Ascending aorta (tissue), 2 donors: ENCODE measurements at regions not wholly inside any gene's neighbourhood (a gene's known extent, or its start where the extent isn't known, plus 50 kb on each side); places are given as distances from the start of the nearest gene placed in this dataset.

Experiments used
- DNase-seq, 2 donors: peaks; one replicate each; pipeline ENCODE4 v3.0.0-alpha.2; 2019; ENCODE audit warnings: low spot score in 2 of 2
- H3K27ac ChIP-seq, 2 donors: fragments of 200-600 bp; sonication (generic); one replicate each; pipeline ENCODE4 v1.5.1; 2016 to 2017; ENCODE audit warnings: mild to moderate bottlenecking in 1 of 2
- H3K27me3 ChIP-seq: fragments of 200-600 bp; sonication (generic); one replicate; pipeline ENCODE4 v1.5.1; 2017
- H3K36me3 ChIP-seq, 2 donors: fragments of 200-600 bp; sonication (generic); one replicate each; pipeline ENCODE4 v1.5.1; 2016
- H3K4me1 ChIP-seq, 2 donors: fragments of 200-600 bp; sonication (generic); one replicate each; pipeline ENCODE4 v1.5.1; 2016 to 2017; ENCODE audit warnings: mild to moderate bottlenecking in 1 of 2
- H3K4me3 ChIP-seq, 2 donors: fragments of 200-600 bp; sonication (generic); one replicate each; pipeline ENCODE4 v1.5.1; 2016 to 2017; ENCODE audit warnings: mild to moderate bottlenecking in 1 of 2
- H3K9me3 ChIP-seq, 2 donors: fragments of 200-600 bp; sonication (generic); one replicate each; pipeline ENCODE4 v1.5.1; 2016
- intact Hi-C: fragments of 100-400 bp; cut with DNase I; formaldehyde crosslinking; loops from one replicate; pipeline ENCODE4 v1.15.1; 2023
- TF ChIP-seq, protein P1 (sequence below), 3 experiments: fragments of 200-600 bp in 2 of 3; fragments of 450-650 bp in 1 of 3; sonication (generic) in 2 of 3; IDR thresholded peaks; one replicate each; pipeline ENCODE4 v1.5.1; 2016 to 2019; ENCODE audit warnings: antibody characterized with exemption in 3 of 3, mild to moderate bottlenecking in 1 of 3, moderate library complexity in 1 of 3

DNA sequence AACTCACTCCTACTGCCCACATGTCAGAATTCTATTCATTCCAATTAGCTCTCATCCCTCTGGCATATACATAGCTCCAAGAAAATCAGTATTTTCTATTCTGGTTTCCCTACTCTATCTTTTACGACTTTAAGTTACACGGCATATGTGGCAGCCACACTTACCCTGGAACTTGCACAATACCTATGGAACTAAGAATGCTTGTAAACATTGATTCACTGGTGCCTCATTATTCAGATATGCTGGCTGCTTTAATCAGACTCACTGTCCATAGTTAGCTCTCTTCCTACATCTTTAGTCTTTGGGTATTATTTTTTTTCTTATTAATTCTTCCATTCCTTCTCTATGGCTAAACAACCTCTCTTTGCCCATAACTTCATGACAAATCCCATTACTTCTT is 1519.9 kb upstream of the ACVR2A start:
- Histone ChIP-seq H3K27ac (no peak overlapping the region), H3K9me3 (no peaks in the 10 kb centered on the region), H3K4me3 (no peak overlapping the region), H3K27me3 (no peaks in the 10 kb centered on the region), H3K4me1 (no peaks in the 10 kb centered on the region), H3K36me3 (no peaks in the 10 kb centered on the region)
- intact Hi-C loops, result no loop called here
- DNase-seq, result no peak
- TF ChIP-seq, protein P1, sequence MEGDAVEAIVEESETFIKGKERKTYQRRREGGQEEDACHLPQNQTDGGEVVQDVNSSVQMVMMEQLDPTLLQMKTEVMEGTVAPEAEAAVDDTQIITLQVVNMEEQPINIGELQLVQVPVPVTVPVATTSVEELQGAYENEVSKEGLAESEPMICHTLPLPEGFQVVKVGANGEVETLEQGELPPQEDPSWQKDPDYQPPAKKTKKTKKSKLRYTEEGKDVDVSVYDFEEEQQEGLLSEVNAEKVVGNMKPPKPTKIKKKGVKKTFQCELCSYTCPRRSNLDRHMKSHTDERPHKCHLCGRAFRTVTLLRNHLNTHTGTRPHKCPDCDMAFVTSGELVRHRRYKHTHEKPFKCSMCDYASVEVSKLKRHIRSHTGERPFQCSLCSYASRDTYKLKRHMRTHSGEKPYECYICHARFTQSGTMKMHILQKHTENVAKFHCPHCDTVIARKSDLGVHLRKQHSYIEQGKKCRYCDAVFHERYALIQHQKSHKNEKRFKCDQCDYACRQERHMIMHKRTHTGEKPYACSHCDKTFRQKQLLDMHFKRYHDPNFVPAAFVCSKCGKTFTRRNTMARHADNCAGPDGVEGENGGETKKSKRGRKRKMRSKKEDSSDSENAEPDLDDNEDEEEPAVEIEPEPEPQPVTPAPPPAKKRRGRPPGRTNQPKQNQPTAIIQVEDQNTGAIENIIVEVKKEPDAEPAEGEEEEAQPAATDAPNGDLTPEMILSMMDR (IDR thresholded peaks at IDR 0.05), result no peak

DNA sequence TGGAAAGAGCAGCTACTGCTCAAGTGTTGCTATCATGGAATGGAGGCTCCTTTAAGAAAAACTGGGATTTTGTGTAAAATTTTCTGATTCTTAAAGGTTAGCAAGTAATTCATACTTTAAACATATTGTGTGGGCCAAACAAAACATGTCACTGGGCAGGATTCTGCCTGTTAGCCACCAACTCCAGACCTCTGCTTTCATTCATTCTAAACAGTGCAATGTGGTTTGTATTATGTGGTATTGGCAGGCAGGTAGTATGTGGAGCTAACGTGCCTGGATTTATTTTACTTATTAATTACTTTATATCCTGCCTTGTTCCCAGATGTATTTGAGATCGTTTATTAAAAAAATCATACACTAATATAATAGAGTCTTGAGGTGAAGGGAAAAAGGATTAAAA is 1521.3 kb upstream of the ACVR2A start:
- Histone ChIP-seq H3K27me3 (no peaks in the 10 kb centered on the region), H3K4me1 (no peaks in the 10 kb centered on the region), H3K9me3 (no peaks in the 10 kb centered on the region), H3K36me3 (no peaks in the 10 kb centered on the region), H3K4me3 (no peak overlapping the region), H3K27ac (no peak overlapping the region)
- intact Hi-C loops, result no loop called here
- no peak for DNase-seq
- TF ChIP-seq, protein P1 (IDR thresholded peaks at IDR 0.05), result no peak

DNA sequence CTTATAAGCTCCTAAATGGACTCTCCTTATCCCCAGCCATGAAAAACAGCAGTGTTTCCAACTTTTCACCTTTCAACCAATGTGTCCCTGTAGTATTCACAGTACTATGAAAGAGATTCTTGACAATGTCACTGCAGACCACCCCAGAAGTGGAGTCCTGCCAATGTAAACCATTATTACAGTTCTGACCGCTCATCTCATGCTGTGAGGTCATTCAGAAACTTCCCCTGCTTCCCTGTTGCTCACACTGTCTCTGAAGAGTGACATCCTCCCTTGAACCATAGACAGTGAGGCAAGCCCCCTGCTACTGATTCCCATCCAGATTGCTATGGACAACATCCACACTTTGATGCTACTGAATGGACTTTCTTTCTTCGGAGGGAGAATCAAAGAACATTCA is 1523.7 kb upstream of the ACVR2A start:
- no peaks in the 10 kb centered on the region for H3K27me3 ChIP-seq

DNA sequence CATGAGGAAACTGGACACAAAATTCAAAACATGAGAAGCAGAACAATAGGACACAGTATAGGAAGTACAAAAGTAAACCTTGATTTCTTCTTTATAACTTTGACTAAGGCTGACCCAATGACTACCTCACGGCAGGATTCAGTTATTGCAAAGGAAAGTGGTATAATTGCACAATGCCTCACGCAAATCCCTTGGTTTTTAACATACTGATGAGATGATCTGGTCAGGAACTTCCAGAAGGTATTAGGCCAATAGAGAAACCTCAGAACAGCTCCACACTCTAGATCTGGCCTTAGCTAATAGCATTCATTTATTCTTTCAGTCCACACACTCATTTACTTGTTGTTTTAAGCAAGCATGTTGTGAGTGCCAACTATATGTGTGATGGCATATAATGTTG is 1526.9 kb upstream of the ACVR2A start:
- Histone ChIP-seq H3K4me3 (no peak overlapping the region), H3K27me3 (no peaks in the 10 kb centered on the region), H3K27ac (no peak overlapping the region), H3K4me1 (no peaks in the 10 kb centered on the region), H3K9me3 (no peaks in the 10 kb centered on the region), H3K36me3 (no peaks in the 10 kb centered on the region)
- TF ChIP-seq, protein P1 (IDR thresholded peaks at IDR 0.05), result no peak
- intact Hi-C loops, result no loop called here
- DNase-seq, result no peak

More for the DNA sequence above, 1523.7 kb upstream of the ACVR2A start:
- Histone ChIP-seq H3K4me1 (no peaks in the 10 kb centered on the region), H3K4me3 (no peak overlapping the region), H3K9me3 (no peaks in the 10 kb centered on the region), H3K36me3 (no peaks in the 10 kb centered on the region), H3K27ac (no peak overlapping the region)
- TF ChIP-seq, protein P1 (IDR thresholded peaks at IDR 0.05), result no peak
- DNase-seq, result no peak
- intact Hi-C loops, result no loop called here

DNA sequence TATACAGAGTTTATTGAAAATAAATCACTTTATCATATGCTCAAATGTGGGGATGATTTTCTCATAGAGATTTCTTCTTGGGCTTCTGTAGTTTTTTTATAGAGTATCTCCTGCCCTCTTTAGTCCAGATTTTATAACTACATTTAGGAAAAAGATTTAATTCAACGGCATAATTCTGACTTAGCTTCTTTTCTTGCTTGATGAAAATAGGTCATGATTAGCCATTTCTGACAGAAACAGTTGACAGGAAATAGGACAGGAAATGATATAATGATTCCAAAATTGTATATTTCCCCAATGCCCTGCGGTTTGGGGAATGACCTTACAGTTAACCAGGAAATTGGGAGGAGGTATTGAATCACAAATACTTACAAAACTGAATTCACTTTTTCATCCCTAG is 1531.9 kb upstream of the ACVR2A start:
- H3K27ac ChIP-seq, result no peak overlapping the region
- no peak for DNase-seq
- TF ChIP-seq, protein P1 (IDR thresholded peaks at IDR 0.05), result no peak
- H3K4me3 ChIP-seq, result no peak overlapping the region
- H3K36me3 ChIP-seq, result no peaks in the 10 kb centered on the region
- no peaks in the 10 kb centered on the region for H3K27me3 ChIP-seq
- no peaks in the 10 kb centered on the region for H3K9me3 ChIP-seq
- no peaks in the 10 kb centered on the region for H3K4me1 ChIP-seq
- intact Hi-C loops, result no loop called here

DNA sequence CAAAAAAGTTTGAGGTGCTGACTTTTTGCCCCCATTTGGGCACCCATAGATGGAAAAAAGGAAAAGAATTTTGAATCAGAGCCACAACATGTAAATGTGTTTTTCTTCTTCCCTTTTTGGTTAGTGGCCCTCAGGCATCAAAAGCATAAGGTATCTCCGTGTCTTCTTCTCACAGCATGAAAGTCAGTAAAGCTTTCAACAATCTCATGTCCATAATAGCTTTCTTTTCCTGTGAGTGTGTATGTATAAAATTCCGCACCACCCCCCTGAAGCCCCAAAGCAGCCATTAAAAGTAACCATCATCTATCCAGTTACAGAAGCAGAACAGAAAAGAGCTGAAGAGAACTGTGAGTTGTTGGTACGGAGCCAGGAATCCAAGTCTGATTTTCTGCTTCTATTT is 1539.7 kb upstream of the ACVR2A start:
- Histone ChIP-seq H3K27ac (no peak overlapping the region), H3K9me3 (peaks cover 0 to 4% of the 10 kb centered on the region in 2 donors), H3K27me3 (no peaks in the 10 kb centered on the region), H3K36me3 (no peaks in the 10 kb centered on the region), H3K4me3 (no peak overlapping the region), H3K4me1 (no peaks in the 10 kb centered on the region)
- intact Hi-C loops, result no loop called here
- no peak for DNase-seq
- TF ChIP-seq, protein P1 (IDR thresholded peaks at IDR 0.05), result no peak
